Endothelial cell of umbilical vein (primary cell): ENCODE measurements at regions not wholly inside any gene's neighbourhood (a gene's known extent, or its start where the extent isn't known, plus 50 kb on each side); places are given as distances from the start of the nearest gene placed in this dataset.

Source experiments
- BruUV-seq: library from RNA; stranded (reverse); fragments of 400-500 nt; replicated peaks from 2 replicates; lab custom pipeline; 2021; lab: Mats Ljungman, UMichigan
- CTCF ChIA-PET: fragments of 300-600, 350-600 bp; sonication (Branson Sonifier 250); formaldehyde crosslinking; loops from one replicate; lab custom pipeline; 2021; ENCODE audit warnings: antibody characterized with exemption, inconsistent platforms; lab: Charles Lee
- POLR2A ChIA-PET: fragments of 300-600, 350-600 bp; sonication (Branson Sonifier 250); formaldehyde crosslinking; loops from one replicate; lab custom pipeline; 2021; ENCODE audit warnings: antibody characterized with exemption, inconsistent platforms; lab: Charles Lee
- DNase-seq: peaks from one replicate; pipeline ENCODE4 v3.0.0-alpha.2; 2011; ENCODE audit warnings: low read depth, low spot score
- FAIRE-seq: peaks from 2 replicates; lab custom pipeline; 2011; peaks lifted over from hg19 to GRCh38; lab: Jason Lieb, UNC
- H2AFZ ChIP-seq: 2 replicates; pipeline ENCODE4 v1.6.0; 2012; ENCODE audit warnings: low read depth, low read length, control low read depth, inconsistent platforms
- H3K27ac ChIP-seq: 2 replicates; pipeline ENCODE4 v1.5.1; 2011; ENCODE audit warnings: low read depth, mild to moderate bottlenecking, control low read depth, low read length, moderate library complexity; ENCODE audit not compliant: insufficient read depth
- H3K27me3 ChIP-seq, 2 experiments: 2 replicates each; pipeline versions ENCODE4 v1.6.0 to v1.6.1; 2011; ENCODE audit warnings: low read length in 2 of 2, mixed read lengths in 1 of 2; ENCODE audit not compliant: control insufficient read depth in 2 of 2, insufficient read depth in 2 of 2
- H3K36me3 ChIP-seq, 2 experiments: 2 replicates in 1 of 2; 3 replicates in 1 of 2; pipeline ENCODE4 v1.5.1; 2011; ENCODE audit warnings: low read length in 2 of 2, mild to moderate bottlenecking in 1 of 2, moderate library complexity in 1 of 2; ENCODE audit not compliant: control insufficient read depth in 2 of 2, insufficient read depth in 2 of 2; ENCODE audit errors: extremely low read depth in 1 of 2
- H3K4me1 ChIP-seq: 3 replicates; pipeline ENCODE4 v1.5.1; 2011; ENCODE audit warnings: mild to moderate bottlenecking, low read length; ENCODE audit not compliant: control insufficient read depth, insufficient read depth; ENCODE audit errors: extremely low read depth
- H3K4me2 ChIP-seq: 2 replicates; pipeline ENCODE4 v1.6.1; 2011; ENCODE audit warnings: low read length, control low read depth, mixed read lengths; ENCODE audit not compliant: insufficient read depth
- H3K4me3 ChIP-seq, 3 experiments: fragments of 200-600 bp in 1 of 3; sonication (generic), shearing (Covaris generic) in 1 of 3; replicated peaks in 1 of 3; 2 replicates each; pipeline ENCODE4 v1.5.1; 2011 to 2016; ENCODE audit warnings: control low read depth in 3 of 3, low read length in 3 of 3, mild to moderate bottlenecking in 2 of 3, inconsistent platforms in 1 of 3, low read depth in 1 of 3, moderate library complexity in 1 of 3; ENCODE audit not compliant: insufficient read depth in 1 of 3
- H3K79me2 ChIP-seq: 2 replicates; pipeline ENCODE4 v1.6.0; 2012; ENCODE audit warnings: low read length, inconsistent platforms; ENCODE audit not compliant: control insufficient read depth, insufficient read depth
- H3K9ac ChIP-seq: replicated peaks from 2 replicates; pipeline ENCODE3; 2011; ENCODE audit warnings: low read length, control low read depth; ENCODE audit not compliant: insufficient read depth; ENCODE audit errors: extremely low read depth
- H3K9me1 ChIP-seq: replicated peaks from 3 replicates; pipeline ENCODE4 v1.6.0; 2011; ENCODE audit warnings: mild to moderate bottlenecking, low read length; ENCODE audit not compliant: control insufficient read depth, insufficient read depth; ENCODE audit errors: extremely low read depth
- H3K9me3 ChIP-seq: replicated peaks from 2 replicates; pipeline ENCODE4 v1.5.1; 2012; ENCODE audit warnings: low read length, inconsistent platforms; ENCODE audit not compliant: control insufficient read depth, insufficient read depth
- H4K20me1 ChIP-seq: replicated peaks from 2 replicates; pipeline ENCODE3; 2011; ENCODE audit warnings: mild to moderate bottlenecking, low read length; ENCODE audit not compliant: control insufficient read depth, insufficient read depth; ENCODE audit errors: extremely low read depth
- CTCF ChIP-seq, 2 donors: IDR thresholded peaks; 1 replicate in 1 of 2; 2 replicates in 1 of 2; pipeline ENCODE4 v1.5.1; 2011; ENCODE audit warnings: low read length in 2 of 2, mild to moderate bottlenecking in 2 of 2, moderate library complexity in 2 of 2, control low read depth in 1 of 2, inconsistent platforms in 1 of 2, low read depth in 1 of 2; ENCODE audit not compliant: insufficient read depth in 1 of 2; ENCODE audit errors: extremely low read depth in 1 of 2
- EZH2 ChIP-seq: IDR thresholded peaks from 2 replicates; pipeline ENCODE4 v1.6.1; 2012; ENCODE audit warnings: borderline replicate concordance, low read depth, mild to moderate bottlenecking, moderate library complexity, low read length, inconsistent platforms; ENCODE audit not compliant: severe bottlenecking
- FOS ChIP-seq: IDR thresholded peaks from 2 replicates; pipeline ENCODE4 v1.6.1; 2011; ENCODE audit warnings: mild to moderate bottlenecking, low read length, moderate library complexity, borderline replicate concordance; ENCODE audit not compliant: insufficient read depth
- GATA2 ChIP-seq: IDR thresholded peaks from 2 replicates; pipeline ENCODE4 v1.7.0; 2011; ENCODE audit warnings: low read depth, mild to moderate bottlenecking, moderate library complexity, mixed read lengths, low read length; ENCODE audit not compliant: insufficient read length, insufficient read depth
- JUN ChIP-seq: IDR thresholded peaks from 2 replicates; pipeline ENCODE4 v1.6.1; 2011; ENCODE audit warnings: borderline replicate concordance, low read depth; ENCODE audit not compliant: insufficient read length, insufficient read depth
- MAX ChIP-seq: IDR thresholded peaks from 2 replicates; pipeline ENCODE4 v1.6.1; 2011; ENCODE audit not compliant: insufficient read depth, insufficient read length
- MYC ChIP-seq: IDR thresholded peaks from one replicate; pipeline ENCODE4 v1.6.1; 2011; ENCODE audit warnings: mild to moderate bottlenecking, low read depth, low read length
- POLR2A ChIP-seq: IDR thresholded peaks from 2 replicates; pipeline ENCODE4 v1.6.1; 2012; ENCODE audit warnings: low read depth, mild to moderate bottlenecking, control low read depth, low read length
- POLR2AphosphoS5 ChIP-seq: IDR thresholded peaks from 2 replicates; pipeline ENCODE4 v1.6.1; 2012; ENCODE audit warnings: low read depth, mild to moderate bottlenecking, control low read depth, low read length, moderate library complexity; ENCODE audit not compliant: insufficient read depth
- dilution Hi-C: fragments of 300-500 bp; cut with MboI; formaldehyde crosslinking; loops from one replicate; pipeline ENCODE4 v1.15.0; 2019; ENCODE audit warnings: low sequenced_read_pairs; ENCODE audit not compliant: extremely low pct_ligation_motif_present
- intact Hi-C: fragments of 100-400 bp; cut with micrococcal nuclease; formaldehyde crosslinking; loops from one replicate; pipeline ENCODE4 v1.10.0; 2022

- no peak overlapping the region for H3K4me3 ChIP-seq
- intact Hi-C loops = no loop called here
- H3K4me2 ChIP-seq = no peak overlapping the region
- no peaks in the 10 kb centered on the region for H3K79me2 ChIP-seq
- DNase-seq (no peak), FAIRE-seq (no peak)
- no peaks in the 10 kb centered on the region for H3K27me3 ChIP-seq
- H3K9me3 ChIP-seq = peaks cover 2% of the 10 kb centered on the region
- no peaks in the 10 kb centered on the region for H3K36me3 ChIP-seq
- TF ChIP-seq FOS (no peak), POLR2A (no peak), MYC (no peak), JUN (no peak), EZH2 (no peak), POLR2AphosphoS5 (no peak), GATA2 (no peak), MAX (no peak), CTCF (IDR thresholded peaks at IDR 0.05; ENCODE audit: extremely low read depth in 1 of 2, insufficient read depth in 1 of 2, low read depth in 1 of 2, low read length in 2 of 2) (no peak)
- POLR2A ChIA-PET = no interaction called here
- CTCF ChIA-PET = no interaction called here
- H4K20me1 ChIP-seq = no peaks in the 10 kb centered on the region
- H3K9ac ChIP-seq = no peak overlapping the region
- no peaks in the 10 kb centered on the region for H3K9me1 ChIP-seq
- H3K4me1 ChIP-seq = no peaks in the 10 kb centered on the region
- H2AFZ ChIP-seq = no peak overlapping the region
- dilution Hi-C loops = no loop called here
- BruUV-seq = no TSS peak
- no peak overlapping the region for H3K27ac ChIP-seq
Observed at GRCh38 chr3:53997476-53997875, 105.8 kb upstream of the SELENOK start.
